ENCODE measurements at regions not wholly inside any gene's neighbourhood (a gene's known extent, or its start where the extent isn't known, plus 50 kb on each side); places are given as distances from the start of the nearest gene placed in this dataset.

DNA sequence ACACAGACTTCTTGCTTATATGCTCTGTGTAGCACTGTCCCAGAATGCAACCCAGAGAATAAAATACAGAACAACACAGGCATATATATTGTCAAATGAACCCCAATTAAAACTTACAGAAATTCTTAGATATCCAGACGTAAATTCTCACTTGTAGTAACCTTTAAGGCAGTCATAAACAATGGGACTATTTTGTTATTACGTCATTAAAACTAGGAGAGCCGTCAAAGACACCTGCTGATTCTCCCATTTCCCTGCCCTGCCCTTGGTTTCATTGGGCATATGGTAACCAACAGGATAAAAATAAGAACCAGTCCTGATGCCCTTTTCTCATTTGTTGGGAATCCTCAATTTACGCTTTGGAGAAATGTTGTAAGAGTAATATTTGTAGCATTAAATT is 871.3 kb upstream of the EYS start:
- TF ChIP-seq CEBPB (IDR thresholded peaks at IDR 0.05) (no peak), YY1 (IDR thresholded peaks at IDR 0.05; ENCODE audit: low read depth) (no peak), CREB1 (IDR thresholded peaks at IDR 0.05; ENCODE audit: low read depth) (no peak), RAD21 (IDR thresholded peaks at IDR 0.05; ENCODE audit: low read depth) (no peak), FOXM1 (IDR thresholded peaks at IDR 0.05; ENCODE audit: borderline replicate concordance, low read depth) (no peak), NFIC (IDR thresholded peaks at IDR 0.05) (no peak), EP300 (IDR thresholded peaks at IDR 0.05; ENCODE audit: borderline replicate concordance) (no peak), ZBTB7A (IDR thresholded peaks at IDR 0.05; ENCODE audit: low read depth) (no peak), TCF12 (IDR thresholded peaks at IDR 0.05; ENCODE audit: low read depth) (no peak)
- TF ChIP-seq, protein P1, sequence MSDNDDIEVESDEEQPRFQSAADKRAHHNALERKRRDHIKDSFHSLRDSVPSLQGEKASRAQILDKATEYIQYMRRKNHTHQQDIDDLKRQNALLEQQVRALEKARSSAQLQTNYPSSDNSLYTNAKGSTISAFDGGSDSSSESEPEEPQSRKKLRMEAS (IDR thresholded peaks at IDR 0.05), result no peak
- TF ChIP-seq, protein P2, sequence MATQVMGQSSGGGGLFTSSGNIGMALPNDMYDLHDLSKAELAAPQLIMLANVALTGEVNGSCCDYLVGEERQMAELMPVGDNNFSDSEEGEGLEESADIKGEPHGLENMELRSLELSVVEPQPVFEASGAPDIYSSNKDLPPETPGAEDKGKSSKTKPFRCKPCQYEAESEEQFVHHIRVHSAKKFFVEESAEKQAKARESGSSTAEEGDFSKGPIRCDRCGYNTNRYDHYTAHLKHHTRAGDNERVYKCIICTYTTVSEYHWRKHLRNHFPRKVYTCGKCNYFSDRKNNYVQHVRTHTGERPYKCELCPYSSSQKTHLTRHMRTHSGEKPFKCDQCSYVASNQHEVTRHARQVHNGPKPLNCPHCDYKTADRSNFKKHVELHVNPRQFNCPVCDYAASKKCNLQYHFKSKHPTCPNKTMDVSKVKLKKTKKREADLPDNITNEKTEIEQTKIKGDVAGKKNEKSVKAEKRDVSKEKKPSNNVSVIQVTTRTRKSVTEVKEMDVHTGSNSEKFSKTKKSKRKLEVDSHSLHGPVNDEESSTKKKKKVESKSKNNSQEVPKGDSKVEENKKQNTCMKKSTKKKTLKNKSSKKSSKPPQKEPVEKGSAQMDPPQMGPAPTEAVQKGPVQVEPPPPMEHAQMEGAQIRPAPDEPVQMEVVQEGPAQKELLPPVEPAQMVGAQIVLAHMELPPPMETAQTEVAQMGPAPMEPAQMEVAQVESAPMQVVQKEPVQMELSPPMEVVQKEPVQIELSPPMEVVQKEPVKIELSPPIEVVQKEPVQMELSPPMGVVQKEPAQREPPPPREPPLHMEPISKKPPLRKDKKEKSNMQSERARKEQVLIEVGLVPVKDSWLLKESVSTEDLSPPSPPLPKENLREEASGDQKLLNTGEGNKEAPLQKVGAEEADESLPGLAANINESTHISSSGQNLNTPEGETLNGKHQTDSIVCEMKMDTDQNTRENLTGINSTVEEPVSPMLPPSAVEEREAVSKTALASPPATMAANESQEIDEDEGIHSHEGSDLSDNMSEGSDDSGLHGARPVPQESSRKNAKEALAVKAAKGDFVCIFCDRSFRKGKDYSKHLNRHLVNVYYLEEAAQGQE (IDR thresholded peaks at IDR 0.05; ENCODE audit: low read depth), result no peak
